ENCODE measurements at regions not wholly inside any gene's neighbourhood (a gene's known extent, or its start where the extent isn't known, plus 50 kb on each side); places are given as distances from the start of the nearest gene placed in this dataset.

DNA sequence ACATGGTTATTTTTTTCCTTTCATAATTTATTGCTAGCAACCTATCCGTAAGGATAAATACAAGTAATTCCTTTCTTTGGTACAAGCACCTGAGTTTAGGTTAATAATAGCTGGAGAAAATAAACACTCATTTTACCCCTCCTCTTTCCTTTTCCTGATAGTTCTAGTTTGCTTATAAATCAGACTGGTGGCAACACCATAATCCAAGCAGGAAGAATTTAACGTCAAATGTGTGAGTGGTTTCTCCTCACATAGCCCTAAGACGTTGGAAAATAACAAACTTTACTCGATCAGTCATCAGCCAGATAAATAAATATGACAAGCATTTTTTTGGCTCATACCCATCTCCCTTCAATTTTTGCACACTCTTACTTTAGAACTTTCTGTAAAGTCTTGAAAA, 190.3 kb upstream of the FAM241A start:
- TF ChIP-seq, protein P1, sequence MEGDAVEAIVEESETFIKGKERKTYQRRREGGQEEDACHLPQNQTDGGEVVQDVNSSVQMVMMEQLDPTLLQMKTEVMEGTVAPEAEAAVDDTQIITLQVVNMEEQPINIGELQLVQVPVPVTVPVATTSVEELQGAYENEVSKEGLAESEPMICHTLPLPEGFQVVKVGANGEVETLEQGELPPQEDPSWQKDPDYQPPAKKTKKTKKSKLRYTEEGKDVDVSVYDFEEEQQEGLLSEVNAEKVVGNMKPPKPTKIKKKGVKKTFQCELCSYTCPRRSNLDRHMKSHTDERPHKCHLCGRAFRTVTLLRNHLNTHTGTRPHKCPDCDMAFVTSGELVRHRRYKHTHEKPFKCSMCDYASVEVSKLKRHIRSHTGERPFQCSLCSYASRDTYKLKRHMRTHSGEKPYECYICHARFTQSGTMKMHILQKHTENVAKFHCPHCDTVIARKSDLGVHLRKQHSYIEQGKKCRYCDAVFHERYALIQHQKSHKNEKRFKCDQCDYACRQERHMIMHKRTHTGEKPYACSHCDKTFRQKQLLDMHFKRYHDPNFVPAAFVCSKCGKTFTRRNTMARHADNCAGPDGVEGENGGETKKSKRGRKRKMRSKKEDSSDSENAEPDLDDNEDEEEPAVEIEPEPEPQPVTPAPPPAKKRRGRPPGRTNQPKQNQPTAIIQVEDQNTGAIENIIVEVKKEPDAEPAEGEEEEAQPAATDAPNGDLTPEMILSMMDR (IDR thresholded peaks at IDR 0.05; ENCODE audit: control extremely low read depth in 1 of 3, insufficient read depth in 1 of 3, low read depth in 1 of 3, low read length in 3 of 3), result no peak
- TF ChIP-seq, protein P2, sequence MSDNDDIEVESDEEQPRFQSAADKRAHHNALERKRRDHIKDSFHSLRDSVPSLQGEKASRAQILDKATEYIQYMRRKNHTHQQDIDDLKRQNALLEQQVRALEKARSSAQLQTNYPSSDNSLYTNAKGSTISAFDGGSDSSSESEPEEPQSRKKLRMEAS (IDR thresholded peaks at IDR 0.05), result no peak
- TF ChIP-seq POLR2AphosphoS5 (IDR thresholded peaks at IDR 0.05; ENCODE audit: low read depth, low read length), result no peak
- no peak for TF ChIP-seq TAF1 (IDR thresholded peaks at IDR 0.05; ENCODE audit: low read depth, low read length)
